ENCODE measurements at regions not wholly inside any gene's neighbourhood (a gene's known extent, or its start where the extent isn't known, plus 50 kb on each side); places are given as distances from the start of the nearest gene placed in this dataset.

DNA sequence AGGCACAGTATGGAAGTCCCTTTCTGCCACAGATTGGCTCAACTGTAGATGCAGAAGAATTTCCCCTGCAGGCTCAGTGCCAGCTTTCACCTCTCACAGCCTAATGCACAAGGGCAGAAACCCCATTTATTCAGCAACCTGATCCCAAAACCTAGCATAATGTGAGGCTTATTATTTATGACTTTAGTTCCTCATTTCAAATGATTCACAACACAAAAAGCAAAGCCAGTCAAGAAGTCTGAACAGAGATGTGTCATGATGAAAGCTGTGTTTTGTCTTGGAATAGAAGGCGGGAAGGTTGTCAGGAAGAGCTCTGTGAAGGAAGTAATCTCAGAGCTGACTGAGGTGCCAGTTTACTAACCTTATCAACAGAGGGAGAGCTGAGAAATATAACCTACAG is 369.7 kb downstream of the LRRC70 start:
- ATAC-seq (replicated peaks in 6 of 8), result no peak
- 0 to 78% (median 43%) methylated on average over 1 of the region's 1 CpG; no CpG with 5 or more reads in 6 of the 10 experiments for WGBS, 10 experiments
- in situ Hi-C loops (cut with MboI; ENCODE audit: low pct_unique_long_range_greater_than_20kb in 2 of 9, low sequenced_read_pairs in 9 of 9, unreplicated experiment in 9 of 9), result no loop called here

GRCh38 chr5:62942384-62942783 is 363.8 kb downstream of the LRRC70 start:
- no peak overlapping the region for H3K4me3 ChIP-seq
- 0 to 100% (median 65%) methylated on average over 1 to 4 of the region's 4 CpGs for WGBS, 10 experiments
- no peak overlapping the region for H3K27ac ChIP-seq
- ATAC-seq (replicated peaks in 6 of 8), result no peak
- in situ Hi-C loops (cut with MboI; ENCODE audit: low pct_unique_long_range_greater_than_20kb in 2 of 9, low sequenced_read_pairs in 9 of 9, unreplicated experiment in 9 of 9), result no loop called here
- no peaks in the 10 kb centered on the region for H3K4me1 ChIP-seq (replicated peaks in 1 of 2)

More for the DNA sequence above, 369.7 kb downstream of the LRRC70 start:
- Histone ChIP-seq H3K4me1 (replicated peaks in 1 of 2) (no peaks in the 10 kb centered on the region), H3K4me3 (no peak overlapping the region), H3K27ac (no peak overlapping the region)

GRCh38 chr5:62938927-62939326 is 360.3 kb downstream of the LRRC70 start:
- no peaks in the 10 kb centered on the region for H3K4me1 ChIP-seq (replicated peaks in 1 of 2)
- in situ Hi-C loops (cut with MboI; ENCODE audit: low pct_unique_long_range_greater_than_20kb in 2 of 9, low sequenced_read_pairs in 9 of 9, unreplicated experiment in 9 of 9), result no loop called here
- no peak overlapping the region for H3K4me3 ChIP-seq
- H3K27ac ChIP-seq, result no peak overlapping the region
- no peak for ATAC-seq (replicated peaks in 6 of 8)
- WGBS, 10 experiments, result 0 to 100% (median 65%) methylated on average over 1 to 3 of the region's 3 CpGs; no CpG with 5 or more reads in 1 of the 10 experiments

- no peak for ATAC-seq (replicated peaks in 6 of 8)
- H3K4me3 ChIP-seq, result no peak overlapping the region
- in situ Hi-C loops (cut with MboI; ENCODE audit: low pct_unique_long_range_greater_than_20kb in 2 of 9, low sequenced_read_pairs in 9 of 9, unreplicated experiment in 9 of 9), result no loop called here
- H3K4me1 ChIP-seq (replicated peaks in 1 of 2), result no peaks in the 10 kb centered on the region
- 0 to 77% (median 20%) methylated on average over 1 to 3 of the region's 3 CpGs; no CpG with 5 or more reads in 1 of the 10 experiments for WGBS, 10 experiments
- no peak overlapping the region for H3K27ac ChIP-seq
These were observed 359.3 kb downstream of the LRRC70 start for GRCh38 chr5:62937661-62938558.

- Histone ChIP-seq H3K4me3 (no peak overlapping the region), H3K4me1 (replicated peaks in 1 of 2) (no peaks in the 10 kb centered on the region), H3K27ac (no peak overlapping the region)
- ATAC-seq (replicated peaks in 6 of 8), result no peak
- in situ Hi-C loops (cut with MboI; ENCODE audit: low pct_unique_long_range_greater_than_20kb in 2 of 9, low sequenced_read_pairs in 9 of 9, unreplicated experiment in 9 of 9), result no loop called here
- whole genome bisulfite sequencing, 10 experiments, result 0 to 80% (median 63%) methylated on average over 1 to 3 of the region's 3 CpGs; no CpG with 5 or more reads in 1 of the 10 experiments
These were observed 357.0 kb downstream of the LRRC70 start for GRCh38 chr5:62935660-62936059.

GRCh38 chr5:62934319-62934718 is 355.7 kb downstream of the LRRC70 start:
- no peak for ATAC-seq (replicated peaks in 6 of 8)
- in situ Hi-C loops (cut with MboI; ENCODE audit: low pct_unique_long_range_greater_than_20kb in 2 of 9, low sequenced_read_pairs in 9 of 9, unreplicated experiment in 9 of 9), result no loop called here
- Histone ChIP-seq H3K27ac (no peak overlapping the region), H3K4me3 (no peak overlapping the region), H3K4me1 (replicated peaks in 1 of 2) (no peaks in the 10 kb centered on the region)
- 20 to 80% methylated on average over 1 of the region's 1 CpG; no CpG with 5 or more reads in 8 of the 10 experiments for WGBS, 10 experiments

- WGBS, 10 experiments, result 3 to 100% (median 63%) methylated on average over 1 to 3 of the region's 3 CpGs
- ATAC-seq (replicated peaks in 6 of 8), result no peak
- in situ Hi-C loops (cut with MboI; ENCODE audit: low pct_unique_long_range_greater_than_20kb in 2 of 9, low sequenced_read_pairs in 9 of 9, unreplicated experiment in 9 of 9), result no loop called here
- H3K27ac ChIP-seq, result no peak overlapping the region
- no peak overlapping the region for H3K4me3 ChIP-seq
- no peaks in the 10 kb centered on the region for H3K4me1 ChIP-seq (replicated peaks in 1 of 2)
These were observed 354.6 kb downstream of the LRRC70 start for GRCh38 chr5:62933261-62933660.

- ATAC-seq (replicated peaks in 6 of 8), result peak in 3 of 8 experiments; percentile 27 to 88 (median 55)
- in situ Hi-C loops (cut with MboI; ENCODE audit: low pct_unique_long_range_greater_than_20kb in 2 of 9, low sequenced_read_pairs in 9 of 9, unreplicated experiment in 9 of 9), result no loop called here
- WGBS, 10 experiments, result 0 to 100% (median 81%) methylated on average over 1 to 3 of the region's 3 CpGs
- no peak overlapping the region for H3K27ac ChIP-seq
- no peaks in the 10 kb centered on the region for H3K4me1 ChIP-seq (replicated peaks in 1 of 2)
- H3K4me3 ChIP-seq, result no peak overlapping the region
These were observed 352.7 kb downstream of the LRRC70 start for GRCh38 chr5:62931153-62931950.

DNA sequence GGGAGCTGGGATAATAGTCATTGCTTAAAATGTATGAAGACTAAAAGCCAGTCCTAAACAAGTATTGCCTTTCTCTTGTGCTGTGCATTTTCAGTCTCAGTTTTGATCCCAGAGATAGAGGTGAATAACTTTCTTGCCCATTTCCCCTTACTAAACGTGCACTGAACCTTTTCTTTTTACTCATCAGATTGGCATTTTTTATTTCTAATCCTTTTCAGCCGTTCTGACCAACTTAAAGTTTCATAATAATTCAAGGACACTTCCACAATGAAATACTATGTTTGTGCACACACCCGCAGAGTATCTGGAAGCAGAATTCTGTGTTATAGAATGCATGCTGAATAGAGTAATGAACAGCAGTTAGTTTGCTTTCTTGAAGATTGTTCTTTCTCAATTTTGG is 343.6 kb downstream of the LRRC70 start:
- Histone ChIP-seq H3K4me3 (no peak overlapping the region), H3K27ac (no peak overlapping the region), H3K4me1 (replicated peaks in 1 of 2) (no peaks in the 10 kb centered on the region)
- ATAC-seq (replicated peaks in 6 of 8), result no peak
- WGBS, 10 experiments, result 0 to 100% (median 15%) methylated on average over 1 to 3 of the region's 3 CpGs; no CpG with 5 or more reads in 1 of the 10 experiments
- in situ Hi-C loops (cut with MboI; ENCODE audit: low pct_unique_long_range_greater_than_20kb in 2 of 9, low sequenced_read_pairs in 9 of 9, unreplicated experiment in 9 of 9), result no loop called here

GRCh38 chr5:62920856-62921255 is 342.2 kb downstream of the LRRC70 start:
- H3K27ac ChIP-seq, result no peak overlapping the region
- H3K4me3 ChIP-seq, result no peak overlapping the region
- H3K4me1 ChIP-seq (replicated peaks in 1 of 2), result no peaks in the 10 kb centered on the region
- ATAC-seq (replicated peaks in 6 of 8), result no peak
- 0 to 70% (median 14%) methylated on average over 1 of the region's 1 CpG; no CpG with 5 or more reads in 1 of the 10 experiments for WGBS, 10 experiments
- in situ Hi-C loops (cut with MboI; ENCODE audit: low pct_unique_long_range_greater_than_20kb in 2 of 9, low sequenced_read_pairs in 9 of 9, unreplicated experiment in 9 of 9), result no loop called here

- Histone ChIP-seq H3K4me3 (no peak overlapping the region), H3K4me1 (replicated peaks in 1 of 2) (no peaks in the 10 kb centered on the region), H3K27ac (no peak overlapping the region)
- no peak for ATAC-seq (replicated peaks in 6 of 8)
- in situ Hi-C loops (cut with MboI; ENCODE audit: low pct_unique_long_range_greater_than_20kb in 2 of 9, low sequenced_read_pairs in 9 of 9, unreplicated experiment in 9 of 9), result no loop called here
- 0 to 67% (median 26%) methylated on average over 1 of the region's 1 CpG; no CpG with 5 or more reads in 2 of the 10 experiments for WGBS, 10 experiments
These were observed 330.7 kb downstream of the LRRC70 start for GRCh38 chr5:62909326-62909725.

DNA sequence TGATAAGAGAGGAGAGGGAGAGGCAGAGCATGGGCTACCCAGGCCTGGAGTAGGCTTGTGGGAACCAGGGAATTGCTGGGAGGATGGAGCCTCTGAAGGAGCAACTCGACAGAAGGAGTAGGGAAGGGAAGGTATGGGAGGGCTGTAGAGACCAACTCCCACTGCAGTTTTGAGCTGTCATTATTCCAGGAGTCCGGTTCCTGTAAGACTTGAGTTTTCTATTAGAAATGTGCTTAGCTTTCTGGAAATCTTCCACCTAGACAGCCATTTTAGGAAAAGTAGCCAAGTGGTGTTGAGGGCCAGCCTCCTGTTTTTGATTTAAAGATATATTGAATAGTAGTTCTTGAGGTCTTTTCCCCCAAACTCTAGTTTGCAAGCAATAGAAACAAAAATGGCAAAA is 323.5 kb downstream of the LRRC70 start:
- Histone ChIP-seq H3K27ac (no peak overlapping the region), H3K4me3 (no peak overlapping the region), H3K4me1 (replicated peaks in 1 of 2) (peaks cover 0 to 3% of the 10 kb centered on the region in 2 donors)
- in situ Hi-C loops (cut with MboI; ENCODE audit: low pct_unique_long_range_greater_than_20kb in 2 of 9, low sequenced_read_pairs in 9 of 9, unreplicated experiment in 9 of 9), result no loop called here
- WGBS, 10 experiments, result 0 to 100% (median 10%) methylated on average over 1 to 2 of the region's 2 CpGs; no CpG with 5 or more reads in 3 of the 10 experiments
- ATAC-seq (replicated peaks in 6 of 8), result no peak

- Histone ChIP-seq H3K4me3 (no peak overlapping the region), H3K4me1 (replicated peaks in 1 of 2) (peaks cover 0 to 3% of the 10 kb centered on the region in 2 donors), H3K27ac (no peak overlapping the region)
- in situ Hi-C loops (cut with MboI; ENCODE audit: low pct_unique_long_range_greater_than_20kb in 2 of 9, low sequenced_read_pairs in 9 of 9, unreplicated experiment in 9 of 9), result no loop called here
- ATAC-seq (replicated peaks in 6 of 8), result no peak
- 0 to 100% (median 50%) methylated on average over 1 of the region's 1 CpG; no CpG with 5 or more reads in 5 of the 10 experiments for WGBS, 10 experiments
These were observed 322.4 kb downstream of the LRRC70 start for GRCh38 chr5:62900976-62901375.
